M059J (cell line): ENCODE measurements at regions not wholly inside any gene's neighbourhood (a gene's known extent, or its start where the extent isn't known, plus 50 kb on each side); places are given as distances from the start of the nearest gene placed in this dataset.

Experiments used
- DNase-seq: peaks from one replicate; pipeline ENCODE4 v3.0.0-alpha.2; 2012; ENCODE audit warnings: low read depth

DNA sequence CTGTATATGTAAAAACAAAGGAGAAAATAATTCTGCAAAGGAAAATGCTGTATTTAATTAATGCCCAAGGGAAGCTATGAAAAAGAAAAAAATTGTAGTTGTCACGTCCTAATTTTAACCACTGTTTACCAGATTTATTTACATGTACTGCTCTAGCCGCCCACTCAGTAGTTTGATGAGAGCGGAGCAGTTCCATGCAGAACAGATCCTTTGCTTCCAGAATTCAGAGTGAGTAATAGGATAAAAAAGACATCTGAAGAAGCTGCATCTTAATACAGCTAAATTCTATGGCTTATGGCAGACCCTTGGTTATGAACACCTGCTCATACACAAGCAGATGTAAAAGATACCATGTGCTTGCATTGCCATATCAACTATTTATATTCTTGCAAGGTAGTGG lies 287.0 kb downstream of the GASK1B start:
- DNase-seq, result no peak

DNA sequence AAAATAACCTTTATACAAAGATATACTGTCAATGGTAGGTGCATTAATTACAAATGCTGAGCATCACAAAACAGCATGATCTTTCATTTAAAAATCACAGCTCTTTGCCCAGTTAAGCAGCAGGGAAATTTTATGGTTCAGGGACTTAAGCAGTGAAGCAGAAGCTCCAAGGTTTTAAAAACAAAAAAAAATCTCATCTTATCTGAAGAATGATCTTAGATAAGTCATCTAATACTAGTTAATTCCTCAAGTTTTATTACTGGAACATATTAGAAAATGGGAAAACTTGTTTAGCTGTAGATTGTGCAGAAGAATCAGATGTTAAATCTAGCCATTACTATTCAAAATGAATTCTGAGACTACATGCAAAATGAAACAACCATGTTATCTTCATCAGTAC lies 289.9 kb downstream of the GASK1B start:
- no peak for DNase-seq

DNA sequence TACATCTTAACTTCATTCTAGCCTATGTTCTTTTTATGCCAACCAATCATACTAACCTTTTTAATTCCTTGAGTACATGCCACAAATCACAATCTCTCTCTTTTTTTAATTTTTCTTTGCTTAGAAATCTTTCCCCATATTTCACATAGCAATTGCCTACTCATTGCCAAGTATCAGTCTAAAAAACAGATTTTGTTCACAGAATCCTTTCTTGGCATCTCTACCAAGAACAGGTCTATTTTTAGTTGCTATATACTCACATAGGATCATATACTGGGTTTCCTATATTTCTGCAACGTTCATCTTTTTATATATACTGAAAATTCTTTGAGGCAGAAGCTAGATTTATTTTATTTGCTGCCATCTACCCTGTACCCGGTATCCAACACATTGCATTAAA lies 292.1 kb downstream of the GASK1B start:
- DNase-seq, result no peak

DNA sequence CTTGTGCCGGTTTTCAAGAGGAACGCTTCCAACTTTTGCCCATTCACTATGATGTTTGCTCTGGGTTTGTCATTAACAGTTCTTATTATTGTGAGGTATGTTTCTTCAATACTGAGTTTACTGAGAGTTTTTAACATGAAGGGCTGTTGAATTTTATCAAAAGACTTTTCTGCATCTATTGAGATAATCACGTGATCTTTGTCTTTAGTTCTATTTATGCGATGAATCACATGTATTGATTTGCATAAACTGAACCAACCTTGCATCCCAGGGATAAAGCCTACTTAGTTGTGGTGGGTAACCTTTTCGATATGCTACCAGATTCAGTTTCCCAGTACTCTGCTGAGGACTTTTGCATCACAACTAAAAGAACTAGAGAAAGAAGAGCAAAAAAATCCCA lies 318.0 kb downstream of the GASK1B start:
- no peak for DNase-seq

DNA sequence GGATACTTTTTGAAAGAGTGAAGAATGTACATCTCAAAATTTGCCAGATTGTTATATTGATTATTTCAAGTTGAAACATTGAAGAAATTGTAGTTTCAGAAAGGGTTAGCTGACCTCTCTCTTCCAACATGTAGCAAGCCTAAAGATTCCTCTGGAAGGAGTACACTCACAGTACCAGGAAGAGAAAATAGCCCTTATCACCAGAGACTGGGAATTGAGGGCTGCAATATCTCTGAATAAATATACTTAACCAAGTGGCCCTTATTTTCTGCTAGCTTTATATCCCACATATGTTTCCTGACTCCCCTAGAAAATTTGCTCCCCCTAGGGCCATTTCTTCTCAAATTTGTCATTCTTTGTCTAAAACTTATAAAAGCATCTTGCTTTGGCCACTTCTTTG lies 332.2 kb downstream of the GASK1B start:
- no peak for DNase-seq

DNA sequence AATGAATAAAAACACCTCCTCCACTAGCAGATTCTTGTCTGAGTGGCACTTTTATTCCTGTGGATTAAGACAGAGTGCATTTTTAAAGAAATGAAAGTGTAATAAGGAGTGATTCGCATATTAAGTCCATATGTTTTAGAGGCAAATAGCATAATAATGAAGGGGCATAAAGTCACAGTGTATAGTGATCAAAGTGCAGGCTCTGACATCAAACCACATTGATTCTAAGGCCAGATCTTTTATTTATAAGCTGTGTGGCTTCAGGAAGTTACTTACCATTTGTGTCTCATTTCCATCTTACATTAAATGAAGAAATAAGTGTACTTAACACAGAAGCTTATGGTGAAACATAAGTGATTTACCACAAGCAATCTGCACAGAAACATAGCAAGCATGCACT lies 332.8 kb downstream of the GASK1B start:
- DNase-seq, result no peak

DNA sequence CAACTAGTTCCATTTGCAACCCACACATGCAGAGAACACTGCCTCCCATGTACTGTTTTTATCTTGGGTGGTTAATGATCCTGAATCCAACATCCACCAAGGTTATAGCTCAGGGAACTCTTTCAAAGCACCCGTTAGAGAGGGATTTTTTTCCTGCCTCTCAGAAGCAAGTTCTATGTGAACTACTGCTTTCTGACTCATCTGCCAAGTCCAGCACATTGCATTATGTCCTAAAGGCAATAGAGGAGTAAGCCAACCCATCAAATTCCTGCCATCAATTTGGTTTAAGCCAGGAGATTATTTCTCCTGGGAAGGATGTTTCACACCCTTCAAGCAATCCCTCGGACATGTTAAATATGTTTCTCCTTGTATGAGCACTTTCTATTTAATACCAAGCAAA lies 334.5 kb downstream of the GASK1B start:
- DNase-seq, result peak; percentile 19

DNA sequence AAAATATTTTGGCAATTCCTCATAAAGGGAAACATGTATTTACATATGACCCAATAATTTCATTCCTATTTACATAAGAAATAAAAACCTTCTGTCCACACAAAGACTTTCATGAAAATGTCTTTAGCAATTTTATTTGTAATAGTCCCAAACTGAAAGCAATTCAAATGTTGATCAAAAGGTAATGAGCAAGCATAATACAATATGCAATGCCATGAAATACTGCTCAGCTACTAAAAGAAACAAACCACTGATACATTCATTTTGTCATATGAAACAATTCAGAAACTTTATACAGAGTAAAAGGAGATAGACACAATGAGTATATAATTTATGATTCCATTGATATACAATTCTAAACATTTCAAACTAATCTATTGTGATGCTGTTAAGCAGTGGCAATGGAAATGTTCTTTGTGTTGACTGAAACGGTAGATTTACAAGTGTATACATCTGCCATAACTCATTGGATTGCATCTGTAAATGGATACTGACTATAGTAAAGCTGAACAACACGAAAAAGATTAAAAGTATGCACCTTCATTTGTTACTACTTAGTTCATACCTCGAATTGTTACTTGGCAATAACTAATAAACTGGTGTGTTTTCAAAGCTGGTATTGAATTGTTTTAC lies 335.6 kb downstream of the GASK1B start:
- no peak for DNase-seq

DNA sequence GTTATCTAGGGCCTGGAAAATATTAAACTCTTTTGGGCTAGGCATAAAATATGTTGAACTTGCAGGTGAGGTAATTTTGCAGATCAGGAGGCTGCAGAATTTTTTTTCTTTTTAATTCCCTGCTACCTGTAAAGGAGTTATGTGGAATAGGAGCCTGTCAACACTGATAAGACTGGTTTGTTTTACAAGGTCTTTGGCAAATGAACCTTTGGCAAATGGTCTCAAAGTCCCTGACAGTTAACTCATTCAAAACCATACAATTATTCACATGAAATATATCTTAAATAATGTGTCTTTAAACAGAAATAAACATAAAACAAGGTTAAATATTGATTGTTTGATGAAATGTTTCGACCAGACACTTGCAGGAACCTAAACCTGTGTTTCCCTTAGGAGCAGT lies 340.2 kb downstream of the GASK1B start:
- no peak for DNase-seq

DNA sequence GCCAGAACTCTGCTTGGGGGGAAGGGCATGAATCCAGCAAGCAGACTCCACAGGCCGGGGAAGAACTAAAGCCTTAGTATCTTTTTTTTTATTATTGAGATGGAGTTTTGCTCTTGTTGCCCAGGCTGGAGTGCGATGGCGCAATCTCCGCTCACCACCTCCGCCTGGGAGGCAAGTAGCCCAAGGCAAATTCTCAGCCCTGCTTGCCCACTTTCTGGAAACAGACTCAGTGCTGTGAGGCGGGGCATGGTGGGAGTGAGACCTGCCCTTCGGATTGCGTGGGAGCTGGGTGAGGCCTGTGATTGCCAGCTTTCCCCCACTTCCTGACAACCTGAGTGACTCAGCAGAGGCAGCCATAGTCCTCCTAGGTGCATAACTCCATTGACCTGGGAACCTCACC lies 348.8 kb downstream of the GASK1B start:
- DNase-seq, result peak; percentile 41

DNA sequence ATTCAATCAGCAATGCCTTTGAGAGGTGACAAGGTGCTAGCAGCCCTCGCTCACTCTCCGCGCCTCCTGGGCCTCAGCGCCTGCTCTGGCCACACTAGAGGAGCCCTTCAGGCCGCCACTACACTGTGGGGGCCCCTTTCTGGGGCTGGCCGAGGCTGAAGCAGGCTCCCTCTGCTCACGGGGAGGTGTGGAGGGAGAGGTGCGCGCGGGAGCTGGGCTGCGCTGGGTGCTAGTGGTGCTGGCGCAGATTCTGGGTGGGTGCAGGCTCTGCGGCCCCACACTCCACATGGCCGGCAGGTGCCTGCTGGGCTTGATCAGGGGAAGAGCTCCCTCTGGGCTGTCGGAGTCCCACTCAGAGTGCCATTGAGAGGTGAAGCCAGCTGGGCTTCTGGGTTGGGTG lies 351.0 kb downstream of the GASK1B start:
- no peak for DNase-seq

DNA sequence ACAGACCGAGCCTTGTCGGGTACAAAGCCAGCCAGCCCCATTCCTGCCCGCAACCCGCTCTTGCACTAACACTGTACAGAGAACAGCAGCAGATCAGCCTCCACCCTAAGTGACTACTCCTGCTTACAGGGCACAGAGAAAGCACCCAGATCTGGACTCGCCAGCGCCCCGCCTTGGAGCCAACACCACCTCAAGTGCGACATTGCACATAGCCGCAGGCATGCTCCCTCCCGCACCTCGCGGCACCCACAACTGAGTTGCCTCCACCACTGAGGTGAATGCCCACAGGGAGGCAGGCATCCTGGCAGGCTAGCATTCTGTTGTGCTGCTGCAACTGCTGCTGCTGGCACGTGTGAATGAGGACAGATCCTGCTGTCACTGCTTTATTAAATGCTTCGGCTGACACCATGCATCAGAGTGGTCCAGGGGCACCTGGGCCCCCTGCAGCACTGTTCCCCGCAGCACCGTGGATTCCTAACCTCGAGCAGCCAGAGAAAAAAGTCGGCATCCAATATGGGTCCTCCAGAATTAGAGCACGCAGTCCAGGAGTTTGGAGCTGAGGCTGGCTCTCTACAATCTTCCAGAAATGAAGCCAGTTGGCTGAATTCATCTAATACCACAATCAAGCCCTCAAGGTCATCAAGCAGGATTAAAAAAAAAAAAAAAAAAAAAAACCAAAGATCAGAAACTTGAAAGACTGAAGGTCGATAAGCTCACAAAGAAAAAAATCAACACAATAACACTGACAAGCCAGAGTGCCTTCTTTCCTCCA lies 352.9 kb downstream of the GASK1B start:
- no peak for DNase-seq

DNA sequence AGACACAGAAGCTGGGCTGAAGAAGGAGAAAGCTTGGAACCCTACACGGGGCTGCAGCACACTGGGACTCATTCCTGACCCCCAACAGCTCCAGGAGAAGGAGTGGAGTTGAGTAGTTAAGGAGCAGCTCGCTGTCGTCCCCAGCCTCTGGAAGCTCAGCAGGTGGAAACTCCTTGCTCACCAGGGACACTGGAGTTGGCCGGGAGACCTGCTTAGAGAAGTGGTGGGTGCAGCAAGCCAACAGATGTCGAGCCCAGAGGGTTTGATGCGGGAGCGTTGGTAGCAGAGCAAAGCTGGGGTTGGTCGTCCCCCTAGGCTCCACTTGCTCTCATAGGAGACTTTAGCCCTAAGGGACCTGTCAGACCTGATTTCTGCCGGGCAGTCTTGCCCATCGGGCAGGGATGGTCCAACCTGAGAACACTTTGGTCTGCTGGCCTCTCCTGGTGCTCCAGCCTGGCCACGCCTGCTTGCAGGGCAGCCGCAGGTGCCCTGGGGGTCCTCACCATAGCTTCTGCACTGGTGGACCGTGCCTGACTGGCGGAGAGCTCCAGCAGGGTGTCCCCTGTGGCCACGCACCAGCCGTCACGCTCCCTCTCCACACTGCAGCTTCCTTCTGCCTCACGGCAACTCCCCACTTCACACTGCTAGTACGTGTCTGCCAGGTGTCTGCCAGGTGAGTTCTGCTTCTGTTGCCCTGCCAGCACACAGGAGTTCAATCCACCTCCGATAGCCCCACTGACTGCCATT lies 353.7 kb downstream of the GASK1B start:
- no peak for DNase-seq

DNA sequence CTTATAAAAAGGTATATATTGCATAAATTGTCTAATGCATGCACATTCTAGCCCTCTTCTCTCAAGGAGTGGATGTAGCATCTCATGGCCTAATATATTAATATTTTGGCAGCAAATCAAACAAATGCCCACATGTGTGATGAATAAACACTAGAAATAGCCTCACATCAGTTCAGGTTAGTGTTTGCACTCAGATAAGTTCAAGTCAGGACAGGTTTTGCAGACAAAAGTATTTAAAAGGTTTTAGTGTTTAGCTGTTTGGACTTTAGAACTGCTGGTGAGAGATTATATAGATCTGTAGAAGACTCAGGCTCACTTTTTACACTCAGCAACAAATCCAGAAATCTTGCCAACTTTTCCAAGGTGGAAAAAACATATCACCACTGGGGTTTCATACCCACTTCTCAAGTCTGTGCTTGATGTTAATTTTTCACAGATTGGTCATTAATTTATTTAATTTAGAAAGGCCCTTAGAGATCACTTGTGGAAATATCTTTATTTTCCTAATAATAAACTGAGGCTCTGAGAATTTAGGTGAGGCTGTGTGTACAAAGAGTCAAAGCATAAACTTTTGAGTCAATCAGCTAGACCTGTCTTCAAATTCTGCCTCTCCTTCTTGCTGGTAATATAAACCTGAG lies 362.6 kb downstream of the GASK1B start:
- DNase-seq, result no peak

DNA sequence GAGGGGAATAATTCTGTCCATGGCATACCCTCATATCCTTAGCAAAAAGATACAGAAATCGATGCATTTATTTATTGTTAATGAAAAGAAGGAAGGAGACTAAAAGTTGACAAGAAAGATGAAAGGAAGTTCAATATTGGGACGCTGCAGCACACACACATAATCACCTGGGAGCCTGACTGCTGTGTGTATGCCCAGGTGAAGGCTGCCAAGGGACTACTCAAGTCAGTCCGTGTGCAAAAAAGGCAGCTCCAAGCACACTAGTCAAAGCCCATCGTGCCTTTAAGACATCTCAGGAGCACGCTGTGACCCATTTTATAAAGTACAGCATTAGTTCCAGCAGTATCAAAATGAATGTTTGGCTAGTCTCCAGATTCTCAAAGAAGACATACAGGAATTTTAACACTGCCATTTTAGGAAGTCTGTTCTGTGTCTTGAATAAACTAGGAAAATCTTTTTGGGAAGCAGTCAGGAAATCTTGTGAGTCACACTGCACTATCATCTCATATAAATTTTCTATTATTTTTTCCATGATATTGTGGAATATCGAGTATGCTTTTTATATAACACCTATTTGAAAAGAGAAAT lies 363.9 kb downstream of the GASK1B start:
- DNase-seq, result no peak

DNA sequence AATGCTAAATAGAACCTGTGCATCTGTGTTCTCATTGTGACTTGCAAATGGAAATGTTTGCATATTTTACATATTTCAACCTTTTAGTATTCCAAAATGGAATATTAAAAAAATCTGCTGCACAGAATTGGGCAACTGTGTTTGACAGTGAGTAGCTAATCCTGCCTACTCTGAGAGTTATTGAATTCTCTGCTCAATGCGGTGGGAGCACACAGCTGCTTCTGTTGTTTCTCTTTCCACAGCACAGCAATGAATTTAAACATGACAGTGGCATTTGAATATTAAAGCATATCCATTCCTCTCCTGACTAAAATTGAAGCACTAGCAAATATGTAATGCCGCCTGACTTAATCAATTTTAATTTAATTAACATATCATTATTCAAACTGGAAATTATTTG lies 366.6 kb downstream of the GASK1B start:
- no peak for DNase-seq

DNA sequence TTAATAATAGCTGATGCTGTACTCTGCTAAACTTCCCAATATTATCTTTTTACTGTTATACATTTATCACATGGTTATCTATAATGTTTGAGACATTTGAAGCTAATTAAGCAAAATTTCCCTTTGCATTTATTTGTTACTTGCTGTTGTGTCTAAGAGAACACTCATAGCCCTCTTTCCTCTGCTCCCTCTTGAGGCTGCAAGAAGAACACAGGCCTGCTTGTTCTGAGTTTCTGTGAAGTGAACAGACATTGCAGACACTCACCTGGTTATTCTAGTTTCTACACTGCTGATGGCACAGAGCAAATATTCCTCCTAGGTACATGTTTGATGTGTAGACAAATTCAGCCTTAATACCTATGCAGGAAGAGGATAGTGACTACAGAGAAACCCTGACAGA lies 367.8 kb downstream of the GASK1B start:
- DNase-seq, result peak; percentile 3

DNA sequence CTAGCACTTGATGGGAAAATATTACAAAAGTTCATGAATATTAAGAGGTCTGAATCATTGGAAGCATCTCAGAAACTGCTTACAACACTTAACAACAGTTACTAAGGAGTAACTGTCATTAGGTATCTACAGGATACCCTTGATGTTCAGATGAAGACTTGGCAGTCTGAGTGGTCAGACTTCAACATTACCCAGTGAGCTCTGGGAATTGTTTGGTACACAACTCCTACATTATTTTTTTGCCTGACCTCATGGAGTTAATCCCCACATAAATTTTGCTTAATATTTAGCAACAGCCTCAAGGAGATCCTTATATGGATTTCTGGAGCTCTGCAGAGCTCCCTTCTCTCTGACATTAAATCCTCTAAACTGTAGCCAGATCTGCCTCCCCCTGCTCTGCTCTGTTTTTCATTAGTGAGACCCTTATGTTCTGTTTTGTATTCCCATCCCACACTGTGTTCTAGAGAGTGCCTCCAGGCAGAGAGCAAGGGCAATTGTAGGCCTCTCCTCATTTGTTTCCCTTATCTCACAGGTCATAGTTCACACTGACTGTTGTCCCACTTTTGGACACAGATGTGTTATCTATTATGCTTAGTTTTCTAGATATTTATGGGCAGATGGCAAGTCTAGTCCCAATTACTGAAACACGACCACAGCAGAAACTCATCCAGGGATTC lies 368.8 kb downstream of the GASK1B start:
- DNase-seq, result no peak

DNA sequence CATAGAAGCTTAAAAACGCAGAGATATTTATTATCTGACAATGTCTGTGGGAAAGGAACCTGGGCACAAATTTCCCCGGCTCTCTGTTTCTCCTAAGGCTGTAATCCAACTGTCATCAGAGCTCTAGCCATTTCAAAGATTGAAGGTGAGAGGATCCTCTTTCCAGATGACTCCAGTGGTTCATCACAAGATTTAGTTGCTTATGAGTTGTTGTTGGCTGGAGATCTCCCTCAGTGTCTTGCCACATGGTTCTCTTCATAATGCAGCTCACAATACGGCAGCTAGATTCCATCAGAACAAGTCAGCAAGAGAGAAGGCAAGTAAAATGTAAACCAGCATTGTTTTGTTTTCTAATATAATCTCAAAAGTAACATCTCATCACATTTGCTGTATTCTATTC lies 369.4 kb downstream of the GASK1B start:
- DNase-seq, result no peak

DNA sequence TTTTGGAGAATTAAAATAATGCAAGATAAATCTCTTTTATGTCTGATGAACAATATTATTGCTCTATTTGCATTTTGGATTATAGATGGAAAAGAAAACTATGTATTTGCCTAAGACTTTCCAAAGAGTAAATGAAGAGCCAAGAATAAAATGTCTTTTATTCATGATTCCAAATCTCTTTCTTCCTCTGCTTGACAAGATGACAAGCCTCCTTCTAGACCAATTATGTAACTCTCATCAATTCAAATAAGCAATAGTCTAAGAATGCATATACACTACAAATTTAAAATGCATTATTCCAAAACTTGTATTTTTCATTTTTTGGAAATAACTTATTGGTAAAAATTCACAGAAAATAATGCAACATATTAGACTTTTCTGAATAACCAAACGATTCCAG lies 377.3 kb downstream of the GASK1B start:
- no peak for DNase-seq

DNA sequence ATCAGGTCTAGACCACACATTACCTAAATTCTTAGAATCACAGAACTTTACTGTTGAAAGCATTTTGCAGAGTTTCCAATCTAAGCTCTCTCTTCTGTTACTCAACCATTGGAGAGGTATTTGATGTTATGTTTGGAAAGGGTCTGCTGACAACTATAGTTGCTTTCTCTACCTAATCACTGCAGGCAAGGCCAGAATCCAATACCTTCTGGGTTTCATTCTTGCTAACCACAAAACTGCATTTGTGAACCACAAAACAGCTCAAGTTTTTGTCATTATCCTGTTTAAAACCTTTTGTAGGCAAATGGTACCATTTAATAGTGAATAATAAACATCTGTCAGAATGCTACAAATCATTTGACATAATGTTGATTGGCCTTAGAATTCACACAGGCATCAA lies 380.1 kb downstream of the GASK1B start:
- peak; percentile 12 for DNase-seq

DNA sequence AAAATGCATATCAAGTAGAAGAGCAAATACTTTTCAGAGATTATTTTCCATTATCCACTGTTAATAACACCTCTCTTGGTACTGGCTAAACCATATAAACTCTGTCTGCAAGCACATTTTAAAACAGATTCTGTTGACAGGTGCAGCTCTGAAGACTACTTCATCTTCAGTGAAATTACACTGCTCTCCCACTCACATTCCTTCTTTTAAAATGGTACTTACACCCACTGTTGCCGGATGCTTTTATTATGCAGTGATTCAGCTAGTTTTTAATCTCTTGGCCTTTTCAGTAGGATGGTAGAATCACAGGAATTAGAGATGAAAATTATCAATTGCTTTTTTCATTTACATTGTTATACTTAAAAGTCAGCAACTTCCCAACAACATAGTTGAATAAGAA lies 381.6 kb downstream of the GASK1B start:
- no peak for DNase-seq
